ENCODE measurements at regions not wholly inside any gene's neighbourhood (a gene's known extent, or its start where the extent isn't known, plus 50 kb on each side); places are given as distances from the start of the nearest gene placed in this dataset.
"Not testable (repeated sequence)": the region's sequence is repeated elsewhere in the genome, so short reads cannot be mapped to it uniquely, and the experiment has no call there.

- not testable (repeated sequence) for TF ChIP-seq CTCF, POLR2A (IDR thresholded peaks at IDR 0.05)
Measured at GRCh38 chr1:120243867-120244266, 67.5 kb upstream of the SEC22B start.

All from testis (tissue), 2 donors.